H1 (cell line): ENCODE measurements at regions not wholly inside any gene's neighbourhood (a gene's known extent, or its start where the extent isn't known, plus 50 kb on each side); places are given as distances from the start of the nearest gene placed in this dataset.
A peak's percentile ranks its signal among the peaks of the same experiment; 100 is the strongest.

Experiments
- CTCF ChIA-PET: fragments of 300-600 bp; sonication (Branson Sonifier 250); formaldehyde crosslinking; loops from one replicate; lab custom pipeline; 2021; ENCODE audit not compliant: partially characterized antibody; lab: Charles Lee
- POLR2A ChIA-PET: fragments of 300-600 bp; sonication (Branson Sonifier 250); formaldehyde crosslinking; loops from one replicate; lab custom pipeline; 2021; ENCODE audit warnings: inconsistent platforms; ENCODE audit not compliant: partially characterized antibody; lab: Charles Lee
- DNase-seq, 2 experiments: peaks; one replicate each; pipeline versions ENCODE4 v3.0.0 to v3.0.0-alpha.2; 2010 to 2022; ENCODE audit warnings: low spot score in 2 of 2, low read depth in 1 of 2, mixed read lengths in 1 of 2
- FAIRE-seq: peaks from 2 replicates; lab custom pipeline; 2011; peaks lifted over from hg19 to GRCh38; lab: Jason Lieb, UNC
- H2AFZ ChIP-seq: 2 replicates; pipeline ENCODE4 v1.8.1; 2012; ENCODE audit warnings: low read length, inconsistent platforms
- H2AK5ac ChIP-seq: 2 replicates; pipeline ENCODE4 v1.6.1; 2013; ENCODE audit warnings: low read depth, low read length
- H2BK120ac ChIP-seq: replicated peaks from 2 replicates; pipeline ENCODE3; 2013; ENCODE audit warnings: low read depth, low read length, inconsistent platforms
- H2BK12ac ChIP-seq: 2 replicates; pipeline ENCODE4 v1.6.1; 2013; ENCODE audit warnings: low read depth, low read length
- H2BK15ac ChIP-seq: 2 replicates; pipeline ENCODE4 v1.6.1; 2013; ENCODE audit warnings: low read length
- H2BK20ac ChIP-seq: 2 replicates; pipeline ENCODE4 v1.6.1; 2013; ENCODE audit warnings: low read length
- H2BK5ac ChIP-seq: 2 replicates; pipeline ENCODE4 v1.6.1; 2013; ENCODE audit warnings: low read depth, low read length
- H3K14ac ChIP-seq: 2 replicates; pipeline ENCODE4 v1.6.1; 2013; ENCODE audit warnings: inconsistent platforms; ENCODE audit not compliant: insufficient read length
- H3K18ac ChIP-seq: 2 replicates; pipeline ENCODE4 v1.6.1; 2013; ENCODE audit warnings: low read length; ENCODE audit errors: extremely low read depth
- H3K23ac ChIP-seq: 2 replicates; pipeline ENCODE4 v1.6.1; 2013; ENCODE audit warnings: inconsistent platforms; ENCODE audit not compliant: insufficient read length
- H3K23me2 ChIP-seq: 2 replicates; pipeline ENCODE4 v1.6.1; 2013; ENCODE audit warnings: low read depth, low read length
- H3K27ac ChIP-seq: 2 replicates; pipeline ENCODE4 v1.6.1; 2011; ENCODE audit warnings: low read depth, low read length, inconsistent platforms
- H3K27me3 ChIP-seq, 4 experiments: replicated peaks in 1 of 4; 1 replicate in 1 of 4; 2 replicates in 3 of 4; pipeline versions ENCODE4 v1.6.1 to v1.8.1; 2011 to 2013; ENCODE audit warnings: low read length in 3 of 4, mild to moderate bottlenecking in 3 of 4, inconsistent platforms in 2 of 4, mixed read lengths in 2 of 4, moderate library complexity in 1 of 4; ENCODE audit not compliant: control insufficient read depth in 3 of 4, insufficient read depth in 3 of 4; ENCODE audit errors: extremely low read depth in 1 of 4
- H3K36me3 ChIP-seq, 4 experiments: 2 replicates each; pipeline versions ENCODE4 v1.6.1 to v1.8.1; 2011 to 2013; ENCODE audit warnings: mild to moderate bottlenecking in 4 of 4, low read length in 3 of 4, moderate library complexity in 2 of 4, control low read depth in 1 of 4, inconsistent platforms in 1 of 4; ENCODE audit not compliant: insufficient read depth in 4 of 4, control insufficient read depth in 2 of 4
- H3K4ac ChIP-seq: replicated peaks from 2 replicates; pipeline ENCODE3; 2013; ENCODE audit warnings: low read length, low read depth, mixed read lengths, inconsistent platforms; ENCODE audit not compliant: insufficient read length
- H3K4me1 ChIP-seq, 4 experiments: replicated peaks in 1 of 4; 1 replicate in 1 of 4; 2 replicates in 3 of 4; pipeline versions ENCODE4 v1.6.1 to v1.8.1; 2011 to 2013; ENCODE audit warnings: low read length in 3 of 4, inconsistent platforms in 2 of 4, mixed read lengths in 1 of 4; ENCODE audit not compliant: insufficient read depth in 4 of 4, control insufficient read depth in 3 of 4
- H3K4me2 ChIP-seq, 2 experiments: 2 replicates each; pipeline versions ENCODE4 v1.6.1 to v1.8.1; 2011 to 2013; ENCODE audit warnings: low read depth in 2 of 2, low read length in 2 of 2, control low read depth in 1 of 2, inconsistent platforms in 1 of 2, mild to moderate bottlenecking in 1 of 2; ENCODE audit not compliant: insufficient read depth in 1 of 2
- H3K4me3 ChIP-seq, 4 experiments: fragments of 200-600, 300-600 bp in 1 of 4; sonication (generic), shearing (Covaris generic), sonication (Bioruptor Twin) in 1 of 4; 2 replicates each; pipeline versions ENCODE4 v1.5.1 to v1.8.1; 2011 to 2016; ENCODE audit warnings: low read length in 4 of 4, low read depth in 3 of 4, control low read depth in 2 of 4, inconsistent platforms in 2 of 4, mild to moderate bottlenecking in 2 of 4, mixed read lengths in 1 of 4, moderate library complexity in 1 of 4; ENCODE audit not compliant: insufficient read depth in 2 of 4; ENCODE audit errors: extremely low read depth in 1 of 4
- H3K56ac ChIP-seq: replicated peaks from 2 replicates; pipeline ENCODE3; 2013; ENCODE audit warnings: low read depth, mild to moderate bottlenecking, mixed read lengths, low read length, inconsistent platforms; ENCODE audit not compliant: insufficient read length
- H3K79me1 ChIP-seq: 2 replicates; pipeline ENCODE4 v1.6.1; 2013; ENCODE audit warnings: low read depth, low read length, control low read depth
- H3K79me2 ChIP-seq, 2 experiments: 2 replicates each; pipeline versions ENCODE4 v1.6.1 to v1.8.1; 2012 to 2013; ENCODE audit warnings: low read length in 2 of 2, mild to moderate bottlenecking in 2 of 2, inconsistent platforms in 1 of 2; ENCODE audit not compliant: insufficient read depth in 2 of 2, control insufficient read depth in 1 of 2
- H3K9ac ChIP-seq, 4 experiments: replicated peaks in 1 of 4; 1 replicate in 1 of 4; 2 replicates in 3 of 4; pipeline versions ENCODE4 v1.6.1 to v1.8.1; 2011 to 2013; ENCODE audit warnings: low read depth in 3 of 4, low read length in 3 of 4, control low read depth in 2 of 4, mild to moderate bottlenecking in 2 of 4, moderate library complexity in 2 of 4, inconsistent platforms in 1 of 4; ENCODE audit errors: extremely low read depth in 1 of 4
- H3K9me3 ChIP-seq, 2 experiments: 2 replicates each; pipeline versions ENCODE4 v1.6.1 to v1.8.1; 2012 to 2013; ENCODE audit warnings: mild to moderate bottlenecking in 2 of 2, moderate library complexity in 2 of 2, control low read depth in 1 of 2, inconsistent platforms in 1 of 2, low read depth in 1 of 2, low read length in 1 of 2, mixed read lengths in 1 of 2; ENCODE audit not compliant: insufficient read depth in 2 of 2
- H4K20me1 ChIP-seq, 2 experiments: replicated peaks in 1 of 2; 2 replicates each; pipeline versions ENCODE3 to v1.8.1; 2011 to 2013; ENCODE audit warnings: inconsistent platforms in 2 of 2, low read length in 2 of 2, mild to moderate bottlenecking in 1 of 2; ENCODE audit not compliant: insufficient read depth in 2 of 2, control insufficient read depth in 1 of 2
- H4K5ac ChIP-seq: 2 replicates; pipeline ENCODE4 v1.6.1; 2013; ENCODE audit warnings: low read length, low read depth, mixed read lengths, inconsistent platforms; ENCODE audit not compliant: insufficient read length
- H4K8ac ChIP-seq: 2 replicates; pipeline ENCODE4 v1.8.0; 2013; ENCODE audit warnings: mild to moderate bottlenecking, moderate library complexity, low read length, inconsistent platforms; ENCODE audit not compliant: insufficient read depth; ENCODE audit errors: extremely low read depth
- H4K91ac ChIP-seq: replicated peaks from 2 replicates; pipeline ENCODE3; 2013; ENCODE audit warnings: low read length, mixed read lengths, inconsistent platforms; ENCODE audit not compliant: insufficient read length
- GABPA ChIP-seq: IDR thresholded peaks from 2 replicates; pipeline ENCODE4 v1.6.1; 2011; ENCODE audit warnings: mild to moderate bottlenecking, low read length, moderate library complexity, borderline replicate concordance; ENCODE audit not compliant: insufficient read depth
- TEAD4 ChIP-seq: IDR thresholded peaks from 2 replicates; pipeline ENCODE4 v1.6.1; 2012; ENCODE audit warnings: low read depth, low read length, inconsistent platforms, mixed read lengths
- WGBS, 2 experiments: shearing (Covaris generic) in 1 of 2; methylation state at CpG; one replicate each; pipeline versions ENCODE4 v1.1.6 to v1.1.7; 2013 to 2015; ENCODE audit warnings: low lambda C conversion rate in 2 of 2, mixed read lengths in 2 of 2, inconsistent platforms in 1 of 2, low coverage in 1 of 2, missing lambda C conversion rate in 1 of 2; ENCODE audit not compliant: insufficient replicate concordance in 2 of 2, insufficient coverage in 1 of 2, insufficient read length in 1 of 2; ENCODE audit errors: extremely low coverage in 1 of 2, missing lambda C conversion rate in 1 of 2; 5-methylcytosine and 5-hydroxymethylcytosine counted together

- Histone ChIP-seq H4K5ac (no peak overlapping the region), H3K18ac (no peak overlapping the region), H3K56ac (no peak overlapping the region), H3K27me3 (no peaks in the 10 kb centered on the region), H3K9me3 (no peaks in the 10 kb centered on the region; a peak in 1 of 4 replicates), H3K4me1 (peaks cover 0 to 6% (median 5%) of the 10 kb centered on the region in 4 experiments; a peak in 4 of 7 replicates), H3K23ac (no peak overlapping the region), H3K79me2 (no peaks in the 10 kb centered on the region), H3K79me1 (no peaks in the 10 kb centered on the region), H3K27ac (no peak overlapping the region), H2BK5ac (no peak overlapping the region), H4K20me1 (no peaks in the 10 kb centered on the region), H2AFZ (peak overlapping the region; percentile 91), H2BK15ac (no peak overlapping the region), H3K4ac (no peak overlapping the region), H2BK120ac (no peak overlapping the region), H3K36me3 (no peaks in the 10 kb centered on the region), H3K4me3 (no peak overlapping the region), H4K8ac (no peak overlapping the region), H2BK20ac (no peak overlapping the region), H3K23me2 (no peaks in the 10 kb centered on the region; the same call in 1 of the 2 replicates), H2BK12ac (no peak overlapping the region), H3K14ac (no peak overlapping the region), H4K91ac (no peak overlapping the region), H3K9ac (no peak overlapping the region), H2AK5ac (no peak overlapping the region), H3K4me2 (peak overlapping the region in 1 of 2 experiments; percentile 27; a peak in 1 of 4 replicates)
- FAIRE-seq (no peak), DNase-seq (peak in 1 of 2 experiments; percentile 19)
- ChIA-PET CTCF (interaction anchor here (0.8 to 1.6 kb wide), 4 partner anchors 35 to 442 kb away, joined by 3 to 5 read pairs (median 4); no protein-coding TSS in a partner anchor), POLR2A (interaction anchor here (0.9 to 1.1 kb wide), 2 partner anchors 111 to 142 kb away, joined by 3 read pairs; no protein-coding TSS in a partner anchor)
- TF ChIP-seq TEAD4 (peak; percentile 54; the same call in 1 of the 2 replicates), GABPA (no peak)
- 69% methylated on average over 7 of the region's 7 CpGs; no CpG with 5 or more reads in 1 of the 2 experiments for WGBS, 2 experiments
These were observed 123.1 kb downstream of the SPRY2 start for GRCh38 chr13:80217614-80218456.
